SU-DHL-6 (cell line): ENCODE measurements at regions not wholly inside any gene's neighbourhood (a gene's known extent, or its start where the extent isn't known, plus 50 kb on each side); places are given as distances from the start of the nearest gene placed in this dataset.

Experiments
- CTCF ChIP-seq: fragments of 200-600 bp; sonication (generic); IDR thresholded peaks from one replicate; pipeline ENCODE4 v1.5.1; 2017; ENCODE audit warnings: antibody characterized with exemption, mild to moderate bottlenecking, low read length, moderate library complexity; ENCODE audit not compliant: insufficient read depth, poor library complexity, severe bottlenecking
- EZH2phosphoT487 ChIP-seq: fragments of 200-600 bp; sonication (generic), shearing (Covaris generic); conservative IDR thresholded peaks from 2 replicates; pipeline ENCODE4 v1.6.1; 2018; ENCODE audit warnings: mild to moderate bottlenecking, antibody characterized with exemption, low read length, moderate library complexity, mixed read lengths

DNA sequence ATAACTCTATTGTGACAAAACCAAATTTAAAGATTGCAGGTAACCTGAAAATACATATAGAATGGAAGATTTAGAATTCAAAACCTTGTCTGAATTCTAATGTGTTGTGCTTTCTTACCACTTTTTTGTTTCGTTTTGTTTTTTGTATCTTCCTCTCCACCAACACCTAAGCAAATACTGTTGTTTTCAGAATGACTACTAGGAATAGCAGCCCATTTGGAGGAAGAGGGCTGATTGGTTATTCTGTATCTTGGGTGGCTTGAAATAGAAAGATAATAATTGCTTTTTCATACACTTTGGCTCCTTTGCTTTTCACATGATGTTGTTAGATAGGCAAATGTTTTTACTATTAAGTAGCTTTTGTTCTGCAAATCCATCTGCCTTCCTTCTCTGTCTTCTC, 61.0 kb upstream of the LRRC7 start:
- TF ChIP-seq CTCF (no peak), EZH2phosphoT487 (no peak)
